Glomerular visceral epithelial cell (primary cell): ENCODE measurements at regions not wholly inside any gene's neighbourhood (a gene's known extent, or its start where the extent isn't known, plus 50 kb on each side); places are given as distances from the start of the nearest gene placed in this dataset.
"Not testable (repeated sequence)": the region's sequence is repeated elsewhere in the genome, so short reads cannot be mapped to it uniquely, and the experiment has no call there.

Experiments
- DNase-seq: peaks from one replicate; pipeline ENCODE4 v3.0.0-alpha.2; 2016; ENCODE audit errors: extremely low spot score

GRCh38 chr7:121620953-121621606 is 225.0 kb upstream of the FAM3C start:
- DNase-seq, result no peak

- no peak for DNase-seq
Observed at GRCh38 chr7:121620206-121620605, 224.1 kb upstream of the FAM3C start.

GRCh38 chr7:121618182-121618581 is 222.1 kb upstream of the FAM3C start:
- no peak for DNase-seq

- no peak for DNase-seq
Observed at GRCh38 chr7:121610243-121610642, 214.1 kb upstream of the FAM3C start.

GRCh38 chr7:121609208-121609607 is 213.1 kb upstream of the FAM3C start:
- DNase-seq, result no peak

- no peak for DNase-seq
Observed at GRCh38 chr7:121608785-121609184, 212.7 kb upstream of the FAM3C start.

- not testable (repeated sequence) for DNase-seq
Observed at GRCh38 chr7:121608183-121608582, 212.1 kb upstream of the FAM3C start.

GRCh38 chr7:121605317-121605680 is 209.2 kb upstream of the FAM3C start:
- DNase-seq, result no peak

- DNase-seq, result no peak
Observed at GRCh38 chr7:121604627-121605316, 208.7 kb upstream of the FAM3C start.

GRCh38 chr7:121603886-121604285 is 207.8 kb upstream of the FAM3C start:
- DNase-seq, result no peak

GRCh38 chr7:121599887-121600286 is 203.8 kb upstream of the FAM3C start:
- DNase-seq, result no peak

GRCh38 chr7:121595758-121596696 is 199.9 kb upstream of the FAM3C start:
- DNase-seq, result no peak

GRCh38 chr7:121591926-121592325 is 195.8 kb upstream of the FAM3C start:
- DNase-seq, result no peak

GRCh38 chr7:121587435-121587834 is 191.3 kb upstream of the FAM3C start:
- DNase-seq, result no peak

- no peak for DNase-seq
Observed at GRCh38 chr7:121582258-121582657, 186.2 kb upstream of the FAM3C start.

GRCh38 chr7:121579639-121580038 is 183.5 kb upstream of the FAM3C start:
- DNase-seq, result no peak

- DNase-seq, result no peak
Observed at GRCh38 chr7:121578669-121579068, 182.6 kb upstream of the FAM3C start.

- DNase-seq, result no peak
Observed at GRCh38 chr7:121576148-121576917, 180.2 kb upstream of the FAM3C start.

GRCh38 chr7:121575194-121575765 is 179.2 kb upstream of the FAM3C start:
- no peak for DNase-seq

- no peak for DNase-seq
Observed at GRCh38 chr7:121574109-121574508, 178.0 kb upstream of the FAM3C start.

- DNase-seq, result no peak
Observed at GRCh38 chr7:121572615-121573014, 176.5 kb upstream of the FAM3C start.
